HepG2 (cell line): ENCODE measurements at regions not wholly inside any gene's neighbourhood (a gene's known extent, or its start where the extent isn't known, plus 50 kb on each side); places are given as distances from the start of the nearest gene placed in this dataset.

Experiments
- AGO2 ChIP-seq: fragments of 200-400 bp; formaldehyde crosslinking; optimal IDR thresholded peaks from 2 replicates; pipeline ENCODE3; 2017; ENCODE audit warnings: mild to moderate bottlenecking, low read depth, low read length, moderate library complexity
- ARNT ChIP-seq: fragments of 450-650 bp; IDR thresholded peaks from 2 replicates; pipeline ENCODE4 v1.6.1; 2017
- CC2D1A ChIP-seq: sonication (generic); formaldehyde crosslinking; IDR thresholded peaks from 2 replicates; pipeline ENCODE4 v1.8.1; 2023; ENCODE audit warnings: mild to moderate bottlenecking, missing genetic modification reagents
- FIP1L1 ChIP-seq: fragments of 200-400 bp; formaldehyde crosslinking; IDR thresholded peaks from 2 replicates; pipeline ENCODE4 v1.6.1; 2018; ENCODE audit warnings: low read depth, mild to moderate bottlenecking, low read length, moderate library complexity, borderline replicate concordance; ENCODE audit not compliant: insufficient read depth
- FOXA3 ChIP-seq: IDR thresholded peaks from 2 replicates; pipeline ENCODE4 v1.6.1; 2016; ENCODE audit warnings: missing genetic modification reagents, missing compliant biosample characterization
- FOXC1 ChIP-seq: sonication (generic); formaldehyde crosslinking; IDR thresholded peaks from 2 replicates; pipeline ENCODE4 v1.8.0; 2022; ENCODE audit warnings: mild to moderate bottlenecking, missing genetic modification reagents, borderline replicate concordance
- GTF2F1 ChIP-seq: fragments of 150-350 bp; IDR thresholded peaks from 2 replicates; pipeline ENCODE4 v1.6.1; 2014; ENCODE audit warnings: low read length
- HIVEP1 ChIP-seq: sonication (generic); formaldehyde crosslinking; IDR thresholded peaks from 2 replicates; pipeline ENCODE4 v1.4.0; 2020; ENCODE audit warnings: mild to moderate bottlenecking, missing genetic modification reagents
- KAT7 ChIP-seq: IDR thresholded peaks from 2 replicates; pipeline ENCODE4 v1.6.1; 2018; ENCODE audit warnings: borderline replicate concordance, missing compliant biosample characterization
- KAT8 ChIP-seq: IDR thresholded peaks from 2 replicates; pipeline ENCODE4 v1.6.1; 2016; ENCODE audit warnings: missing genetic modification reagents, missing compliant biosample characterization
- MEF2D ChIP-seq: sonication (generic); formaldehyde crosslinking; IDR thresholded peaks from 2 replicates; pipeline ENCODE4 v1.5.1; 2020; ENCODE audit warnings: mild to moderate bottlenecking, missing genetic modification reagents
- MTA3 ChIP-seq: sonication (generic); formaldehyde crosslinking; IDR thresholded peaks from 2 replicates; pipeline ENCODE4 v1.4.0; 2020; ENCODE audit warnings: missing genetic modification reagents
- MXI1 ChIP-seq: IDR thresholded peaks from 3 replicates; pipeline ENCODE4 v1.6.1; 2012; ENCODE audit warnings: low read depth, low read length, inconsistent platforms, borderline replicate concordance
- PRMT3 ChIP-seq: sonication (generic); formaldehyde crosslinking; IDR thresholded peaks from 2 replicates; pipeline ENCODE4 v1.8.1; 2022; ENCODE audit warnings: low read depth, mild to moderate bottlenecking, moderate library complexity, missing genetic modification reagents, borderline replicate concordance
- SMAD9 ChIP-seq: sonication (generic); formaldehyde crosslinking; IDR thresholded peaks from 2 replicates; pipeline ENCODE4 v1.5.1; 2020; ENCODE audit warnings: mild to moderate bottlenecking, missing genetic modification reagents
- THYN1 ChIP-seq: sonication (generic); formaldehyde crosslinking; IDR thresholded peaks from 2 replicates; pipeline ENCODE4 v1.8.1; 2023; ENCODE audit warnings: low read depth, mild to moderate bottlenecking, moderate library complexity, missing genetic modification reagents, borderline replicate concordance
- TRIM24 ChIP-seq: sonication (generic); formaldehyde crosslinking; IDR thresholded peaks from 2 replicates; pipeline ENCODE4 v1.8.0; 2022; ENCODE audit warnings: mild to moderate bottlenecking, missing genetic modification reagents
- ZMAT3 ChIP-seq: sonication (generic); formaldehyde crosslinking; conservative IDR thresholded peaks from 2 replicates; pipeline ENCODE4 v1.7.0; 2021; ENCODE audit warnings: missing genetic modification reagents
- ZNF383 ChIP-seq: sonication (generic); formaldehyde crosslinking; IDR thresholded peaks from 2 replicates; pipeline ENCODE4 v1.4.0; 2020; ENCODE audit warnings: missing genetic modification reagents, mild to moderate bottlenecking, borderline replicate concordance
- ZNF572 ChIP-seq: sonication (generic); formaldehyde crosslinking; IDR thresholded peaks from 2 replicates; pipeline ENCODE4 v1.5.1; 2020; ENCODE audit warnings: mild to moderate bottlenecking, missing genetic modification reagents
- TF ChIP-seq, protein P1 (sequence below): sonication (generic); formaldehyde crosslinking; IDR thresholded peaks from 2 replicates; pipeline ENCODE4 v1.4.0; 2020; ENCODE audit warnings: missing genetic modification reagents
- TF ChIP-seq, protein P2 (sequence below): sonication (generic); formaldehyde crosslinking; IDR thresholded peaks from 2 replicates; pipeline ENCODE4 v1.4.0; 2020; ENCODE audit warnings: mild to moderate bottlenecking, missing genetic modification reagents, borderline replicate concordance
- TF ChIP-seq, protein P3 (sequence below): IDR thresholded peaks from 2 replicates; pipeline ENCODE4 v1.6.1; 2018; ENCODE audit warnings: missing genetic modification reagents

DNA sequence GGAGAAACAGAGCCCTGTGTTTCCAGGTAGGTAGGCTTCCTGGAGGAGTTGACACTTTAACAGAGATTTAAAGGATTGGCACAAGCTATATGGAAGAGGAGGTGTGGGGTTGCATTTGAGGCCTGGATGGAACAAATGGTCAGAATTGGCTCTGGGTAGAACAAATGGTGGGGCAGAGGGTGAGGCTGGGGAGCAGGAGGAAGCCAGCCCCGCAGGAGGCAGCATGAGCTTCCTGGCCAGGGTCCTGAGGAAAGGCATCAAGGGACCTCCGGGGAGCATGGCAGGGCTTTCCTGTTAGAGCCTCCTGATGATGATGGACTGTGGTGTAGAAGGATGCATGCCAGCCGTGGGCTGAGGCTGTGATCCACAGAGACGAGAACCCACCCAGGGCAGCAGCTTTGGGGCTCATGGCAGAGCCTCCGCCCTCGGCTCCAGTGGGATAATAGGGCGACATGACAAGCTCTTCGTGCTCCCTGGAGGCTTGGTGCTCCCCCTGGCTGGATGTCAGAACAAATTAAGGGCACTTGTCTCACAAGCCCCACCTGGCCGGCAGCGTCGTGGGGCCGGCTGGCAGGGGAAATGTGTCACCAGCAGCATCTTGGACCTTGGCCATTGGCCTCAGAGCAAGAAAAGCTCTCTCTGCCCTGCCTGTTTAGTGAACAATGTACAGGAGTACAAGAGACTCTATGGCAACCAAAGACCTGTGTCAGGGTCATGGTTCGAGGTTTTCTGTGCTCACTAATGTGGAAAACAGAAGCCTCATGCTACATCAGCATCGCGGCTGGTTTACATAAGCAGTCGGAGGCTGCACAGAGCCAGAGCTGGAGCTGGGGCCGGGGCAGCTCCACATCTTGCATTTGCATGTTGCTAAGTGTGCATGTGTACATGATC lies 153.5 kb downstream of the MYCN start (continued):
- TF ChIP-seq, protein P1, sequence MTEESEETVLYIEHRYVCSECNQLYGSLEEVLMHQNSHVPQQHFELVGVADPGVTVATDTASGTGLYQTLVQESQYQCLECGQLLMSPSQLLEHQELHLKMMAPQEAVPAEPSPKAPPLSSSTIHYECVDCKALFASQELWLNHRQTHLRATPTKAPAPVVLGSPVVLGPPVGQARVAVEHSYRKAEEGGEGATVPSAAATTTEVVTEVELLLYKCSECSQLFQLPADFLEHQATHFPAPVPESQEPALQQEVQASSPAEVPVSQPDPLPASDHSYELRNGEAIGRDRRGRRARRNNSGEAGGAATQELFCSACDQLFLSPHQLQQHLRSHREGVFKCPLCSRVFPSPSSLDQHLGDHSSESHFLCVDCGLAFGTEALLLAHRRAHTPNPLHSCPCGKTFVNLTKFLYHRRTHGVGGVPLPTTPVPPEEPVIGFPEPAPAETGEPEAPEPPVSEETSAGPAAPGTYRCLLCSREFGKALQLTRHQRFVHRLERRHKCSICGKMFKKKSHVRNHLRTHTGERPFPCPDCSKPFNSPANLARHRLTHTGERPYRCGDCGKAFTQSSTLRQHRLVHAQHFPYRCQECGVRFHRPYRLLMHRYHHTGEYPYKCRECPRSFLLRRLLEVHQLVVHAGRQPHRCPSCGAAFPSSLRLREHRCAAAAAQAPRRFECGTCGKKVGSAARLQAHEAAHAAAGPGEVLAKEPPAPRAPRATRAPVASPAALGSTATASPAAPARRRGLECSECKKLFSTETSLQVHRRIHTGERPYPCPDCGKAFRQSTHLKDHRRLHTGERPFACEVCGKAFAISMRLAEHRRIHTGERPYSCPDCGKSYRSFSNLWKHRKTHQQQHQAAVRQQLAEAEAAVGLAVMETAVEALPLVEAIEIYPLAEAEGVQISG (CRISPR knock-in tag): no peak
- TF ChIP-seq, protein P2, sequence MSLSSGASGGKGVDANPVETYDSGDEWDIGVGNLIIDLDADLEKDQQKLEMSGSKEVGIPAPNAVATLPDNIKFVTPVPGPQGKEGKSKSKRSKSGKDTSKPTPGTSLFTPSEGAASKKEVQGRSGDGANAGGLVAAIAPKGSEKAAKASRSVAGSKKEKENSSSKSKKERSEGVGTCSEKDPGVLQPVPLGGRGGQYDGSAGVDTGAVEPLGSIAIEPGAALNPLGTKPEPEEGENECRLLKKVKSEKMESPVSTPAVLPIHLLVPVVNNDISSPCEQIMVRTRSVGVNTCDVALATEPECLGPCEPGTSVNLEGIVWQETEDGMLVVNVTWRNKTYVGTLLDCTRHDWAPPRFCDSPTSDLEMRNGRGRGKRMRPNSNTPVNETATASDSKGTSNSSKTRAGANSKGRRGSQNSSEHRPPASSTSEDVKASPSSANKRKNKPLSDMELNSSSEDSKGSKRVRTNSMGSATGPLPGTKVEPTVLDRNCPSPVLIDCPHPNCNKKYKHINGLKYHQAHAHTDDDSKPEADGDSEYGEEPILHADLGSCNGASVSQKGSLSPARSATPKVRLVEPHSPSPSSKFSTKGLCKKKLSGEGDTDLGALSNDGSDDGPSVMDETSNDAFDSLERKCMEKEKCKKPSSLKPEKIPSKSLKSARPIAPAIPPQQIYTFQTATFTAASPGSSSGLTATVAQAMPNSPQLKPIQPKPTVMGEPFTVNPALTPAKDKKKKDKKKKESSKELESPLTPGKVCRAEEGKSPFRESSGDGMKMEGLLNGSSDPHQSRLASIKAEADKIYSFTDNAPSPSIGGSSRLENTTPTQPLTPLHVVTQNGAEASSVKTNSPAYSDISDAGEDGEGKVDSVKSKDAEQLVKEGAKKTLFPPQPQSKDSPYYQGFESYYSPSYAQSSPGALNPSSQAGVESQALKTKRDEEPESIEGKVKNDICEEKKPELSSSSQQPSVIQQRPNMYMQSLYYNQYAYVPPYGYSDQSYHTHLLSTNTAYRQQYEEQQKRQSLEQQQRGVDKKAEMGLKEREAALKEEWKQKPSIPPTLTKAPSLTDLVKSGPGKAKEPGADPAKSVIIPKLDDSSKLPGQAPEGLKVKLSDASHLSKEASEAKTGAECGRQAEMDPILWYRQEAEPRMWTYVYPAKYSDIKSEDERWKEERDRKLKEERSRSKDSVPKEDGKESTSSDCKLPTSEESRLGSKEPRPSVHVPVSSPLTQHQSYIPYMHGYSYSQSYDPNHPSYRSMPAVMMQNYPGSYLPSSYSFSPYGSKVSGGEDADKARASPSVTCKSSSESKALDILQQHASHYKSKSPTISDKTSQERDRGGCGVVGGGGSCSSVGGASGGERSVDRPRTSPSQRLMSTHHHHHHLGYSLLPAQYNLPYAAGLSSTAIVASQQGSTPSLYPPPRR (CRISPR knock-in tag): no peak
- TF ChIP-seq KAT7 (CRISPR knock-in tag) (no peak), MXI1 (no peak), CC2D1A (CRISPR knock-in tag) (no peak), MEF2D (CRISPR knock-in tag) (no peak), GTF2F1 (no peak), FIP1L1 (no peak), ARNT (no peak), THYN1 (CRISPR knock-in tag) (no peak), FOXA3 (CRISPR knock-in tag) (peak; percentile 21; the same call in 1 of the 2 replicates), FOXC1 (no peak), MTA3 (CRISPR knock-in tag) (no peak), ZMAT3 (CRISPR knock-in tag) (no peak; the same call in 1 of the 2 replicates), TRIM24 (CRISPR knock-in tag) (no peak), AGO2 (no peak), SMAD9 (no peak), ZNF572 (CRISPR knock-in tag) (no peak), PRMT3 (CRISPR knock-in tag) (no peak), HIVEP1 (no peak), ZNF383 (CRISPR knock-in tag) (no peak), KAT8 (no peak)
- TF ChIP-seq, protein P3, sequence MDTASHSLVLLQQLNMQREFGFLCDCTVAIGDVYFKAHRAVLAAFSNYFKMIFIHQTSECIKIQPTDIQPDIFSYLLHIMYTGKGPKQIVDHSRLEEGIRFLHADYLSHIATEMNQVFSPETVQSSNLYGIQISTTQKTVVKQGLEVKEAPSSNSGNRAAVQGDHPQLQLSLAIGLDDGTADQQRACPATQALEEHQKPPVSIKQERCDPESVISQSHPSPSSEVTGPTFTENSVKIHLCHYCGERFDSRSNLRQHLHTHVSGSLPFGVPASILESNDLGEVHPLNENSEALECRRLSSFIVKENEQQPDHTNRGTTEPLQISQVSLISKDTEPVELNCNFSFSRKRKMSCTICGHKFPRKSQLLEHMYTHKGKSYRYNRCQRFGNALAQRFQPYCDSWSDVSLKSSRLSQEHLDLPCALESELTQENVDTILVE: no peak
